ENCODE measurements at regions not wholly inside any gene's neighbourhood (a gene's known extent, or its start where the extent isn't known, plus 50 kb on each side); places are given as distances from the start of the nearest gene placed in this dataset.

- H4K20me1 ChIP-seq (replicated peaks in 1 of 2; ENCODE audit: control insufficient read depth in 1 of 2, insufficient read depth in 2 of 2, low read length in 2 of 2) = no peaks in the 10 kb centered on the region
- TF ChIP-seq SAP30 (IDR thresholded peaks at IDR 0.05; ENCODE audit: insufficient read depth, insufficient replicate concordance, low read length) = no peak
- TF ChIP-seq TBP (IDR thresholded peaks at IDR 0.05; ENCODE audit: low read depth, low read length) = no peak
- no peak overlapping the region for H2BK120ac ChIP-seq (replicated peaks; ENCODE audit: low read depth, low read length)
- no peak overlapping the region for H2BK20ac ChIP-seq (ENCODE audit: low read length)
- H3K4me1 ChIP-seq (replicated peaks in 1 of 4; ENCODE audit: control insufficient read depth in 3 of 4, insufficient read depth in 4 of 4, low read length in 3 of 4) = no peaks in the 10 kb centered on the region
- H3K79me2 ChIP-seq (ENCODE audit: control insufficient read depth in 1 of 2, insufficient read depth in 2 of 2, low read length in 2 of 2) = no peaks in the 10 kb centered on the region
- H2AFZ ChIP-seq (ENCODE audit: low read length) = no peak overlapping the region
- H3K27ac ChIP-seq (ENCODE audit: low read depth, low read length) = no peak overlapping the region
- ChIA-PET CTCF (ENCODE audit: partially characterized antibody) (no interaction called here), POLR2A (ENCODE audit: partially characterized antibody) (no interaction called here)
- H3K4me2 ChIP-seq (ENCODE audit: insufficient read depth in 1 of 2, low read depth in 2 of 2, low read length in 2 of 2) = no peak overlapping the region
- no peak overlapping the region for H3K14ac ChIP-seq (ENCODE audit: insufficient read length)
- H2AK5ac ChIP-seq (ENCODE audit: low read depth, low read length) = no peak overlapping the region
- no peak overlapping the region for H4K91ac ChIP-seq (replicated peaks; ENCODE audit: insufficient read length, low read length)
- no peak overlapping the region for H3K9ac ChIP-seq (replicated peaks in 1 of 4; ENCODE audit: extremely low read depth in 1 of 4, low read depth in 3 of 4, low read length in 3 of 4)
- no peak overlapping the region for H3K23ac ChIP-seq (ENCODE audit: insufficient read length)
- no peak overlapping the region for H2BK15ac ChIP-seq (ENCODE audit: low read length)
- no peaks in the 10 kb centered on the region for H3K79me1 ChIP-seq (ENCODE audit: low read depth, low read length)
- no peaks in the 10 kb centered on the region for H3K36me3 ChIP-seq (ENCODE audit: control insufficient read depth in 2 of 4, insufficient read depth in 4 of 4, low read length in 3 of 4)
- FAIRE-seq (no peak), DNase-seq (ENCODE audit: low read depth in 1 of 2, low spot score in 2 of 2) (no peak)
- no peak overlapping the region for H3K4ac ChIP-seq (replicated peaks; ENCODE audit: insufficient read length, low read depth, low read length)
- WGBS, 2 experiments (ENCODE audit: extremely low coverage in 1 of 2, insufficient coverage in 1 of 2, insufficient read length in 1 of 2, insufficient replicate concordance in 2 of 2, low coverage in 1 of 2, low lambda C conversion rate in 2 of 2, missing lambda C conversion rate in 1 of 2) = 84% methylated on average over 2 of the region's 2 CpGs; no CpG with 5 or more reads in 1 of the 2 experiments
- no peak overlapping the region for H2BK5ac ChIP-seq (ENCODE audit: low read depth, low read length)
- no peak overlapping the region for H3K18ac ChIP-seq (ENCODE audit: extremely low read depth, low read length)
- no peak overlapping the region for H2BK12ac ChIP-seq (ENCODE audit: low read depth, low read length)
- H3K4me3 ChIP-seq (ENCODE audit: extremely low read depth in 1 of 4, insufficient read depth in 2 of 4, low read depth in 3 of 4, low read length in 4 of 4) = no peak overlapping the region
- no peaks in the 10 kb centered on the region for H3K27me3 ChIP-seq (replicated peaks in 1 of 4; ENCODE audit: control insufficient read depth in 3 of 4, extremely low read depth in 1 of 4, insufficient read depth in 3 of 4, low read length in 3 of 4)
- peaks cover 13 to 18% of the 10 kb centered on the region in 2 experiments; a peak in 2 of 4 replicates for H3K9me3 ChIP-seq (ENCODE audit: insufficient read depth in 2 of 2, low read depth in 1 of 2, low read length in 1 of 2)
- no peak overlapping the region for H3K56ac ChIP-seq (replicated peaks; ENCODE audit: insufficient read length, low read depth, low read length)
- H4K8ac ChIP-seq (ENCODE audit: extremely low read depth, insufficient read depth, low read length) = no peak overlapping the region
- no peaks in the 10 kb centered on the region for H3K23me2 ChIP-seq (ENCODE audit: low read depth, low read length)
- H4K5ac ChIP-seq (ENCODE audit: insufficient read length, low read depth, low read length) = no peak overlapping the region
Observed at GRCh38 chr15:20367093-20367492, 174.5 kb downstream of the GOLGA6L6 start.
